Mucosa of descending colon (tissue), 3 donors: ENCODE measurements at regions not wholly inside any gene's neighbourhood (a gene's known extent, or its start where the extent isn't known, plus 50 kb on each side); places are given as distances from the start of the nearest gene placed in this dataset.

Source experiments
- ATAC-seq: fragments of 200-7000 bp; cut with Tn5 transposase; one replicate; pipeline ENCODE4 v1.9.1; 2020; ENCODE audit warnings: mild to moderate bottlenecking, moderate library complexity
- DNase-seq, 3 donors: peaks; one replicate each; pipeline ENCODE4 v3.0.0-alpha.2; 2020
- H3K36me3 ChIP-seq: fragments of 200-600 bp; one replicate; pipeline ENCODE4 v1.8.0; 2021; ENCODE audit warnings: low read depth, mild to moderate bottlenecking
- H3K4me1 ChIP-seq: fragments of 200-600 bp; one replicate; pipeline ENCODE4 v1.8.0; 2021; ENCODE audit warnings: low read depth, mild to moderate bottlenecking
- H3K4me3 ChIP-seq: fragments of 200-600 bp; one replicate; pipeline ENCODE4 v1.8.0; 2021; ENCODE audit warnings: mild to moderate bottlenecking
- H3K9me3 ChIP-seq: fragments of 200-600 bp; one replicate; pipeline ENCODE4 v1.8.0; 2021; ENCODE audit warnings: mild to moderate bottlenecking
- intact Hi-C, 2 donors: fragments of 100-400 bp; cut with DNase I in 1 of 2; cut with micrococcal nuclease in 1 of 2; formaldehyde crosslinking; loops; one replicate each; pipeline versions ENCODE4 v1.11.0 to v1.11.1; 2022; cut with DNase I, micrococcal nuclease
- TF ChIP-seq, protein P1 (sequence below): fragments of 200-600 bp; IDR thresholded peaks from one replicate; pipeline ENCODE4 v1.8.0; 2022; ENCODE audit warnings: antibody characterized with exemption, mild to moderate bottlenecking
- donor health status: DM: no; HTN: no; CAD: no; lungs with moderate emphysema.
- donor health status: DM: no; HTN: no; CAD: no.
- donor health status: DM: no; HTN: yes; CAD: no.

DNA sequence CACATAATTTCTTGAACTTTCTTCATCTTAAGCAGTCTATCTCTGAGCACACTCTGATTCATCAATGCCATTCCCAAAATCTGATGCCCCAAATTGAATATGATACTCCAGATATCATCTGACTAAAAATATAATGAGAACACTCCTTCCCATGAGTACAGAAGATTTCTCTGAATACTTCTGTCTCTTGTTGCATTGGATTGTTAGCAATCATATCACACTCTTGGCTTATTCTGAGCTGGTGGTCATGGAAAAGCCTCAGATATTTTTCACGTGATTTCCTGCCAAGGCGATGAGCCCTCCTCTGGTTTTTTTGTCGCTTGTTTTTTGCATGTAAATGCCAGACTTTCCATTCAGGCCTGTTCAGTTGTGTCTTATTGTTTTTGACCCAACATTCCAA lies 87.2 kb downstream of the NOG start:
- TF ChIP-seq, protein P1, sequence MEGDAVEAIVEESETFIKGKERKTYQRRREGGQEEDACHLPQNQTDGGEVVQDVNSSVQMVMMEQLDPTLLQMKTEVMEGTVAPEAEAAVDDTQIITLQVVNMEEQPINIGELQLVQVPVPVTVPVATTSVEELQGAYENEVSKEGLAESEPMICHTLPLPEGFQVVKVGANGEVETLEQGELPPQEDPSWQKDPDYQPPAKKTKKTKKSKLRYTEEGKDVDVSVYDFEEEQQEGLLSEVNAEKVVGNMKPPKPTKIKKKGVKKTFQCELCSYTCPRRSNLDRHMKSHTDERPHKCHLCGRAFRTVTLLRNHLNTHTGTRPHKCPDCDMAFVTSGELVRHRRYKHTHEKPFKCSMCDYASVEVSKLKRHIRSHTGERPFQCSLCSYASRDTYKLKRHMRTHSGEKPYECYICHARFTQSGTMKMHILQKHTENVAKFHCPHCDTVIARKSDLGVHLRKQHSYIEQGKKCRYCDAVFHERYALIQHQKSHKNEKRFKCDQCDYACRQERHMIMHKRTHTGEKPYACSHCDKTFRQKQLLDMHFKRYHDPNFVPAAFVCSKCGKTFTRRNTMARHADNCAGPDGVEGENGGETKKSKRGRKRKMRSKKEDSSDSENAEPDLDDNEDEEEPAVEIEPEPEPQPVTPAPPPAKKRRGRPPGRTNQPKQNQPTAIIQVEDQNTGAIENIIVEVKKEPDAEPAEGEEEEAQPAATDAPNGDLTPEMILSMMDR = no peak
- ATAC-seq (no peak), DNase-seq (no peak)
- intact Hi-C loops = no loop called here
- no peaks in the 10 kb centered on the region for H3K36me3 ChIP-seq
- H3K4me3 ChIP-seq = no peak overlapping the region
- H3K9me3 ChIP-seq = no peaks in the 10 kb centered on the region
- no peaks in the 10 kb centered on the region for H3K4me1 ChIP-seq

DNA sequence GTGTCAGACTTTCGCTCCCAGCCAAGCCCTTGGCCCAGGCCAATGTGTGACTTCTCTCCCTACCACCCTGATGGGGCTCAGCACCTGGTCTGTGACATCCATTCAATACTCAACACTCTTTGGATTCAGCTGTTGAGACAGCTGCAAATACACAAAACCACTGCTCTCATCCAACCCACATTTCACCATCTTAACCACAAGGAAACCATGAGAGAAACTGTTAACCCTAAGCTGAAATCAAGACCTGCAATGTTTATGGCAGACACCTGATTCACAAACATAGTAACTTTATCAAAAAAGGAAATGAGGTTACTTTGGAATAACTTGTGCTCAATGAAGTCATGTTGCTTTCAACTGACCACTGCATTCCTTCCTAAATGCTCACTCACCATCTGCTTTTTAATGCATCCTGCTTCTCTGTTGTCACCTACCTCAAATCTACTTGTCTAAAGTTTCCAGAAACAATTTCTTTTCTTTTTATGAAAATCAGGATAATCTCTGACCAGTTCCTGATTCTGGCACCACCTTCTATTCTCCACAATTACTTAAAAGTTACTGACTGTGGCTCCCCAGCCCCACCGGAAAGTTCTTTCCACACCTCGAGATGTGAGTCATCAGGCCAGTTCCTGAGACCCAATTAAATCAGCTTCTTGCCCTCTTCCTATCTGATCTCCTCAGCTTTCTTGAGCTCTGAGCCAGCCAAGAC lies 88.2 kb downstream of the NOG start:
- no peak overlapping the region for H3K4me3 ChIP-seq
- DNase-seq (no peak), ATAC-seq (no peak)
- intact Hi-C loops = no loop called here
- TF ChIP-seq, protein P1 = no peak
- no peaks in the 10 kb centered on the region for H3K9me3 ChIP-seq
- no peaks in the 10 kb centered on the region for H3K4me1 ChIP-seq
- H3K36me3 ChIP-seq = no peaks in the 10 kb centered on the region

DNA sequence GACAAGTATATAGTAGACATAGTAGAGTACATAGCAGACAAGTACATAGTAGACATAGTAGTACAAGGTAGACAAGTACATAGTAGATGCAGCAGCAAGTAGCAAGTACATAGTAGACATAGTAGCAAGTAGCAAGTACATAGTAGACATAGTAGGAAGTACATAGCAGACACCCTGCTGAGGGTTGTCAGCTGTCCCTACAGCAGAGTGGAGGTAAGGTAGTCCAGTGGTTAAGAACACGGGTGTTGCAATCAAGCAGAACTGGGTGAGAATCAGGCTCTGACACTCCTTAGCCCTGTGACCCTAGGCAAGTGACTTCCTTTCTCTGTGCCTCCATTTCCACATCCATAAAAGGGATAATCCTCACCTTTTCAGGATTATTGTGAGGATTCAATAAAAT lies 94.7 kb downstream of the NOG start:
- TF ChIP-seq, protein P1 = no peak
- no peaks in the 10 kb centered on the region for H3K36me3 ChIP-seq
- no peaks in the 10 kb centered on the region for H3K9me3 ChIP-seq
- intact Hi-C loops = no loop called here
- H3K4me3 ChIP-seq = no peak overlapping the region
- no peaks in the 10 kb centered on the region for H3K4me1 ChIP-seq
- ATAC-seq = no peak
- DNase-seq = no peak

DNA sequence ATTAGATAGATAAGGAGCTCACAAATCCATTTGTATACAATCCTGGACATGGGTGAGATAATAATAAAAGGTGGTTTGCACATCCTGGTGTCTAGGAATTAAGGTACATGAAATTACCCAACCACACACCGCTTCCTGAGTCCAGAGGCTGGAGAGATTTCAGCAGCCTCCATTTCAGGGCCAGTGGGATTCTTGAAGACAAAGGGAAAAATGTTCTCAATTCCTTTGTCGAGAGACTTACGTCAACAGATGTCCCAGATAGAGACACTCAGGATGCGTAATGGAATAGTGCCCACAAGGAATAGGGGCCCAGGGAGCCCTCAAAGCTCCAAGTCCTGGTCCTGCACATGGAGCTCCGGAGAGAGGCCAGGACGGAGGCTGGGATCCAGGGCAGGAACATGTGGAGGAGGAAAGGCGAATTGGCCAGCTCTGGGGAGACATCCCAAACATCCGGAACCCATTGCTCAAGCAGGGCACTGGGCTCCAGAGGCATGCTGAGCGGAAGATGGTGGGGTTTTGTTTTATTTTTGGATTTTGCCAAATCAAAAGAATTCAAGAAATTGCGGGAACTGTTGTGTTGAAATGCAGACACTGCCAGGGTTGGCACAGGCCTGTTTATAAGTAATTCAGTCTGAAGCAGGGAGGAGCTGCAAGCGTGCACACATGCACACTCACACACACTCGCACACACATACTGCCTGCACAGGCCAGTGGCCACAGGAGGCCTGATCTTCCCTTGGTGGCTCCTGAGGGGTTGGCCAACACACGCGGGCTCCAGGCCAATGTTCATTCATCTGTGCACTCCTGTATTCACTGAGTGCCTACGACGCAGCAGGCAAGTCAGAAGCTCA lies 97.2 kb downstream of the NOG start:
- no peak for ATAC-seq
- Histone ChIP-seq H3K4me1 (no peaks in the 10 kb centered on the region), H3K36me3 (no peaks in the 10 kb centered on the region), H3K4me3 (no peak overlapping the region), H3K9me3 (no peaks in the 10 kb centered on the region)
- no peak for DNase-seq
- TF ChIP-seq, protein P1 = no peak
- intact Hi-C loops = no loop called here

DNA sequence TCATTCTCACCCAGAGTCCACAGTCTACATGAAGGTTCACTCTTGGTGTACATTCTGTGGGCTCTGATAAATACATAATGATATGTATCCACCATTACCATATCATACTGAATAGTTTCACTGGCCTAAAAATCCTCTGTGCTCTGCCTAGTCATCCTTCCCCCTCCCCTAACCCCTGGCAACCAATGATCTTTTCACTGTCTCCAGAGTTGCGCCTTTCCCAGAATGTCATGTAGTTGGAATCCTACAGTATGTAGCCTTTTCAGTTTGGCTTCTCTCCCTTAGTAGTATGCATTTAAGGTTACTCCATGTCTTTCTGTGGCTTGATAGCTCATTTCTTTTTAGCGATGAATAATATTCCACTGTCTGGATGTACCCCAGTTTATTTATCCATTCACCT lies 101.3 kb downstream of the NOG start:
- DNase-seq (no peak), ATAC-seq (no peak)
- Histone ChIP-seq H3K4me3 (no peak overlapping the region), H3K36me3 (no peaks in the 10 kb centered on the region), H3K9me3 (no peaks in the 10 kb centered on the region), H3K4me1 (no peaks in the 10 kb centered on the region)
- intact Hi-C loops = no loop called here
- TF ChIP-seq, protein P1 = no peak
